GM21737 (cell line): ENCODE measurements at regions not wholly inside any gene's neighbourhood (a gene's known extent, or its start where the extent isn't known, plus 50 kb on each side); places are given as distances from the start of the nearest gene placed in this dataset.

Experiments used
- ATAC-seq: cut with Tn5 transposase; IDR thresholded peaks from one replicate; pipeline ENCODE4 v1.9.1; 2021; ENCODE audit warnings: mild to moderate bottlenecking, moderate library complexity; ENCODE audit not compliant: unreplicated experiment

DNA sequence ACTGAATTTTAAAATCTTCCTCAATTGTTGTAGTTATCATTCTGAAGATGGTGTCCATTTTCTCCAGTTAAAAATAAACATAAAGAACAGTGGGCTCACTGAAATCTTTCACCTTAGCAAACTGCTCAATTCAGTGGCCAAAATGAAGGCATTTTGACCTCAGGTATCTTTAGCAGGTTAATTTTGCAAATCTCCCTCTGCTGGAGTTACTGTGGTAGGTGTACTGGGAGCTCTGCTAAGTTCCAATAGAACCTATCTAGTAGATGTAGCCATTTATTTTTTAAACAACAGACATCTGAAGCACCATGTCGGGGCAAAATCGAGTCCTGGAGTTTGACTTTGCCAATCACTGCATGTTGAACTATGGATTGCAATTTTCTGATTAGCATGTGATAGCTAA is 177.1 kb downstream of the IRS1 start:
- no peak for ATAC-seq

DNA sequence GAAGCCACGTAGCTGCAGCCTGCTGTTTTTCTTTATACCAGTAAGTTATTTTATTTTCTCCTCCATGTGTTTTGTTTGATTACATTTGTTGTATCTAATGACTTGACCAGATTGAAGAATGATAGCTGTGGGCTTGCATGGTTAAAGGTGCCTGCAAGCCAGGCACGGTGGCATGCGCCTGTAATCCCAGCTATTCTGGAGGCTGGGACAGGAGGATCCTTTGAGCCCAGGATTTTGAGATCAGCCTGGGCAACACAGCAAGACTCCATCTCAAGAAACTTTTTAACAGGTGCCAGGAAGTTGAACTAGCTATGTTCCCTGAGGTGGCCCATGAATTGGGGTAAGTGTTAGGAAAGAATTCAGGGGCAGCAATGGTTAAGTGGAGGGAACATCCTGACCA is 179.4 kb downstream of the IRS1 start:
- no peak for ATAC-seq

DNA sequence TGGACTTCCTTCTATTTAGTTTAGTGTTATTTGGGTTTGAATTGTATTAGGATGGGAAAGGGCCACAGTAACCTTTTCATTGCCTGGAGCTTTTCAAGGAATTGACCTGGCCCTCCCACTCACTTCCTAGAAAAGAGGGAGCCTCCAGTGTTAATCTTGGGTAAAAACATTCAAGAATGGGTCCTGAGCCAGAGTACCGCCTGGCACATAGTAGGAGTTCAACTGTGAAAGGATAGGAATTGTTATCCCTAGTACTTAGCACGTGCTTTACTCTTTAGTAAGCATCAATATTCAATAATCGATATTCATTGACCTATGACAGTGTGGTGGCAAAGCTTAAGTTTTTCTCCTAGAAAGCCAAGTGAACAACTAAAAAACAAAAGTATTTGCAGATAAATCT is 179.9 kb downstream of the IRS1 start:
- no peak for ATAC-seq

DNA sequence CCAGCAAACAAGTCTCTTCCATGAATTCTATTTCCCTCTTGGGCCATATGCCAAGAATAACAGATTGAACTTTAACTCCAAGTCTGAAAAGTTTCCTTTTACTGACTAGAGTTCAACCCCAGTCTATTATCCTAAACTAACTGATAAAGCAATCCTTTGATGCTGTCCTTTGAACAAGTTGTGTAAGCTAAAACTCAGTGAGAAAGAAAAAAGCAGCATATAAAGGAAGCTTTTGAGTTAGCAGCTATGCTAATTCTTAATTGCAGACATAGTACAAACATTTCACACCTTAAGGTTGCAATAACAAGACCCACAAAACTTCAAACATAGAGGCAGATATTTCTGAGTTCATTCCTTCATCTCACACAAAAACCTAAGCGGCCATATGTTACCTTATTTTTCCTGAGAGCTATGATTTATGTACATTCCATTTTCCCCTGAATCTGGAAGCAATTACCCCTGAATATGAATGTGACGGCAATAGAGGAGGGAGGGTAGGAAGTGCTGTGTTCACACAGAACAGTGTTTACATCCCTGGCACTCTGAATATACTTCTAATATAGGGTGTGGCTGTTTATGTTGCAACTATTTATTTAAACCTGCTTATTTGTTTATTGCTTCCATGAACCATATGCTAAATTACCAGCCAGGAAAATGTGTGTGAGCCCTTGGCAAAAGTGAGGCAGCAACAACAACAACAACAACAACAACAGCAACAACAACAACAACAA is 180.6 kb downstream of the IRS1 start:
- no peak for ATAC-seq

DNA sequence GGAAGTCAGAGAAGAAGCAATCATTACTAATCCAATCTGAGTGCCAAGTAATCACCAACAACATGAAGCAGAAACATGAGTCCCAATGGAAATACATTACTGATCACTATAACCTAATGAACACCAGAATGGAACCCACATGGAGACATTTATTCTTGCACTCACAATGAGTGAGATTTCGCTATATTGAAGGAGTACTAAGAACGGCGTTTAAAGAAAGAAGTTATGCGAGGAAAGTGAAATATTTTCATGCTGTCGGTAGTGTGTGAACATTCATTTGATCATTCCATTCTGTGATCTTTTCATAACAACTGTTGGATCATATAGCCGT is 181.1 kb downstream of the IRS1 start:
- ATAC-seq = no peak

DNA sequence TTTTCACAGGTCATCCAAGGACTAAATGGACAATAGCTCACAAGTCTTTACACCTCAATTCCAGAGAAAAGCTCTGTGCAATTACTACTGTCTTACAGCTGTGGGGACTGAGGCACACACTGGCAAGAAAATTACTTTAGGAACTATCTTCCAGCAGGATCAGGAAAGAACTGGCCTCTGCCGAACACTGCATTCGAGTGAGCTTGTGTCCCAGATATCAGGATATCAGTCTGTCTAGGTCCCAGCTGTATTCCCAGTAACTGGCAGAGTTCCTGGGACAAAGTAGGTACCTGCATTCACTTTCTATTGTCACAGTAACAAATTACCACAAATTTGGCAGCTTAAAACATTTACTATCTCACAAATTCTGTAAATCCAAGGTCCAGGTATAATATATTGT is 183.7 kb downstream of the IRS1 start:
- no peak for ATAC-seq

DNA sequence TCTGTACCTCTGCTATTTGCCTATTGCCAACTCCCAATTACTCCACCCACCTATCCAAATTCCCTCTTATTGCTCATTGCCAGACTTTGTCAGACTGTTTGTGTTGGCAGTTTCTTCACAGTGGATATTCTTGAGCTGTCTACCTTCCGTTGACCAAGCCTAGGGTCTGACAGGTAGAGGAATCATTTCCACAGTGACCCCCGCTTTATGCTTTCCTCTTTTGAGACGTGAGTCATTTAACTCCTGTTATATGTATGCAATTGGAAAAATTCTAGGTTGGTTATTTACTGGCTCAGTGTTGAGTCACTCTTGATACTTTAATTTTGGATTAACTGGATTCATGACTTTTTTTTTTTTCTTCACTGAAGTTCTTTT is 187.7 kb downstream of the IRS1 start:
- no peak for ATAC-seq

DNA sequence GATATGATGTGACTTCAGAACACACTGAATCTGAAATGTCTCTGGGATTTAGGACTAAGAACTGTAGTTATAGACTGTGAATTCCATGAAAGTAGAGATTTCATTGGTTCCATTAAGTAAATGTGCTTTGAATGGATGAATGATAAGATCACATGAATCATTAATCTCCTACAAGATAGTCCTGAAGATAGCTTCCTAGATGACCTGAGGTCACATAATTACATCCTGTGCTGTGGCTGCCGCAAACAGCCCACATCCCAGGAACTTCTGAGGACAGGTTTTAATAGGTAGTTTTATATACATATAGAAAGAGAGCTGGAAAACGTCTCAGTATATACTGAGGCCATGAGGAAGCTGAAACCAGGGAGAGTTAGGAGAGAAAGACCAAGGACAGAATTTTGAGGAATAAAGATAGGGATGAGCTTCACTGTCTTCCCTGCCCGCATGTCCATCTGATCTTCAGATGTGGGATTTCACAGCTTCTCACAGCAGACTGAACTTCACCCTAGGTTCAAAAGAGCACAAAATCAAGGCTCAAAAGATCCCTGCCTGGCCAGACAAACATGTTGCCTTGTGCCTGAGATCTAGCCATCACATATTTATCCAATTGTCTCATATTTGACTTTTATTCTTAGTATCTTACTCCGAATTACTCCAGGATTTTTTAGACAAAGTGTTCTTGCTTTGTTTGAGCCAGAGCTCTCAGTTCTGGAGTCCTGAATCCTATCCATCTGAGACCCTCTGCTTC is 188.2 kb downstream of the IRS1 start:
- ATAC-seq = no peak

DNA sequence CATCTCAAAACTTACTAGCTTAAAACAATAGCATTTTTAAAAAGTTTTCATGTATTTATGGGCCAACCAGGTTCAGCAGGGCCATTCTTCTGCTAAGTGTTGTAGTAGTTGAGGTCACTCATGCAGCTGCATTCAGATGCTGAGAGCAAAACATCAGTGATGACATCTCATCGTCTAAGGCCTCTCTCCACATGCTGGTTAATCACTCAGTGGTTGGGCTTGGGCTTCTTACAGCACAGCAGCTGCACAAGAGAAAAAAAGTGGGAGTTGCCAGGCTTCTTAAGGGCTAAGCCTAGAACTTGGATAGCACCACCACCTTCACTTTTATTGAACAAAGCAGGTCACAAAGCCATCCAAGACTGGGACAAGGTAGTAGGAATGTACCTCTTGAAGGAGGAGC is 190.3 kb downstream of the IRS1 start:
- no peak for ATAC-seq

DNA sequence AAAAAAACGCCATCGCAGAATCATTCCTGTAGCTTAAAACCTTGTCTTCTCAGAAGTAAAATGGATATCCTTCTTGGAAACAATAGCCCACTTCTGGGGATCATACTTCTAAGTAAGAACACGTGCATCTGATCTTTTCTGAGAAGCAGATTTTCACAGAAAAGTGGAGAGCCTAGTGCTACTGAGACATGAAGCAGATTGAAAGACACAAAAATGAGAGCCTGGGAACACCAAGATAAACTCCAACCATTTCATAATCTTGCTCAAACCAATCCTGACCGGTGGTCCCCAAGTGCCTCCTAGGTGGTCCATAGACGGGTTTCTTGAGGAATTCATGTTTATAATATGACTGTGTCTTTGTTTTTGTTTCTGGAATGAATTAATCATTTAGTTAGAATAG is 191.2 kb downstream of the IRS1 start:
- ATAC-seq = no peak

DNA sequence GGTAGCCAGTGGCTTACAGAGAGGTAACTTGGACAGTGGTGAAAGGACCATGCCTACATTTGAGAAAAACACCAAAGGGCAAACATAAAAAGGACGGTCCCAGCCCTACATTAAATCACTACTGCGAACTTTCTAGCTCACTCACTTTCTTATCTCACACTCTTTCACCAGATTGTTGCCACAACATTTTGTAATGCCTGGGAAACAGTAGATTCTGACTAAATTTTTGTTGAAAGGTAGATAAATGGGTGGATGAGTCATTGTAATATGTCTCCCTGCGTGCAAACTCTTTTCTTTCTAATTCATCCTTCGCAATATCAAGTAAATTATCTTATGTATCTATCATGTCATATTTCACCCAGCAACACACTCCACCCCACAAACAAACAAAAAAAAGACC is 192.2 kb downstream of the IRS1 start:
- no peak for ATAC-seq

DNA sequence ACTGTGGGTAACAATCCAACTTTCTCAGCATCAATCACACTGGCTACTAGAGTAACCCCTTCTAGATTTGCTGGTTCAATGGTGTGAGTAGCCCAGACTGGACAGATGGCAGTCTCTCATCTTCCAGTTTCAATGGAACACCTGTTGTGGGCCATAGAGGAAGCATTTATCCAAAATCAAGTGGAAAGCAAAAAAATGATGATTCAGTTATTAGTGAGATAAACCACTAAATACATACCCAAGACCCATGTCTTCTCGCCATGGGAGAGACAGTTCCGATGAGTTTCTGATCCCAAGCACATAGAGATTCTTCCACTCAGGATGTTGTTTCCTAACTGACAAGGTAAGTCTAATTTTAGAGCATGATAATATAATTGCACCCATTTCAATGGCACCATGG is 194.0 kb downstream of the IRS1 start:
- ATAC-seq = no peak

DNA sequence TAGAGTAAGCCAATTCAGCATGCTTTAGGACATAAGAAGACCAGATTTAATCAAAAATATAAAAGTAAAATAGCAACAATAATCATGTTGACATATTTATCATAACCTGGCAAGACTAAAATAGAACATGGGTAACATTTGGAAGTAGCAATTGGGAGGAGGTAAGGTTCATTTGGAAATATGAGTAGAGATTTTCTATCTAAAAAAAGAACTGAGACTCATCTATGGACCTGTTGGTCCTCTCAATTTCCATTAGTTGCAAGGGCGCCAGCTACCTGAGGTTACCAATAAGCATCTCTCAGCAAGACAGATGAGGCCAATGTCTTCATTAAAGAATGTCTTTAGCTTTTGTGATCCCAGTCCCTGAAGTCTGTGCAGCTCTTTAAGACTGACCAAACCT is 196.0 kb downstream of the IRS1 start:
- ATAC-seq = no peak

DNA sequence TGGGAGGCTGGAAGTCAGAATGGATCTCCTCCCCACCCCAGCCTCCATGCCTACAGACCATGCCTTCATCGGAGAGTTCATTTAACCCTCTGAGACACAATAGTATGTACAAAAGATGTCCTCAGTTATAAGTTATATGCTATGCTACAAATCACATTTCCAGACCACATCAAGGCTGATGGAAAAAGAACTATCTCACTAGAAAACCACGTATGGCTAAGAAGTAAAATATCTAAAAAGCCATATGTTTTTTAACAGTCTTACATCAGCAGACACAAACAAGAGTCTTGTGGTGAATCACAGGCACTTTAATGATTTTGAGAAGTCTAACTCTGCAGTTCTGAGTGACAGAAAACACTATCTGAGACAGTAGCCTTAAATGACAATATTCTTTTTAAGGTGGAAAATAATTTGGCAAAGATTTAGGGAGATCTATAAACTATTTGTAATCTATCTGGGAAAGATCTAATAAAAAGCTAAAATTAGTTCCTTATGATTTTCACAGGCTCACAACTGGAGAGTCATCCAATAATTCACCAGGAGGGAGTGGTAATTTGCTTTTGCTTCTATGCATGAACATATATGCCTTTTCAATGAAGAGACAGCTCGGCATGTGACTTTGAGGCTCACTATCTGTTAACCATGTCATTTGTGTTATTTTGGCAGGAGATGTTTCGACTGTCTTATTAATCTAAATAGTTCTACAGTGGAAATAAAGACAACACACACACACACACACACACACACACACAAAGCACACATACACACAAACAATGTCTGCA is 197.5 kb downstream of the IRS1 start:
- no peak for ATAC-seq

DNA sequence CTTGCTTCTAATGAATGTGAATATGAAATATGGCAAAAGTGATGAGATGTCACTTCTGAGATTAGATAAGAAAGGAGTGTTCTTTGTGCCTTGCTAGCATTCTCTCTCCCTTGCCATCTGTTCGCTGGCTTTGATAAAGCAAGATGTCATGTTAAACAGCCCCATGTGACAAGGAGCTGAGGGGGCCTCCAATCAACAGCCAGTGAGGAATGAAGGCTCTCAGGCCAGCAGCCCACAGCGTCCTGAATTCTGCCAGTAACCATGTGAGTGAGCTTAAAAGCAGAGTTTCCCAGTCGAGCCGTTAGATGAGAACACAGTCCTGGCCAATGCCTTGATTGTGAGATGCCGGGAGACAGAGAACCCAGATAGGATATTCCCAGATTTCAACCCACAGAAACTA is 198.8 kb downstream of the IRS1 start:
- no peak for ATAC-seq

DNA sequence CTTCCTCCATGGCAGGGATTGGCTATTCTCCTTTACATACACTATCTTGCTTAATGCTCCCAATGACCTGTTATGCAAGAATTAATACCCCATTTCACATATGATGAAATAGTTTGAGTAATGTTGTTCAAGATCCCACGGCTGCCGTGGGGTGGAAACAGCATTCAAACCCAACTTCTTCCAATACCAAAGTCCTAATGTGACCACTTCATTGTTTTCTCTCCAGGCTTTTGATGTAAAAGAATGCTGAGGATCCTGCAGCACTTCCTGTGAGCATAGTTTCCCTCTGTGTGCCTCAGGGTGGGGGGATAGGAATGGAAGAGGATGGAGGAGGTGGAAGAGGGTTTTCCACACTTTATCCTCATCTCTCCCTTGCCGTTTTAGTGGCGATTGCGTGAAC is 199.4 kb downstream of the IRS1 start:
- no peak for ATAC-seq

DNA sequence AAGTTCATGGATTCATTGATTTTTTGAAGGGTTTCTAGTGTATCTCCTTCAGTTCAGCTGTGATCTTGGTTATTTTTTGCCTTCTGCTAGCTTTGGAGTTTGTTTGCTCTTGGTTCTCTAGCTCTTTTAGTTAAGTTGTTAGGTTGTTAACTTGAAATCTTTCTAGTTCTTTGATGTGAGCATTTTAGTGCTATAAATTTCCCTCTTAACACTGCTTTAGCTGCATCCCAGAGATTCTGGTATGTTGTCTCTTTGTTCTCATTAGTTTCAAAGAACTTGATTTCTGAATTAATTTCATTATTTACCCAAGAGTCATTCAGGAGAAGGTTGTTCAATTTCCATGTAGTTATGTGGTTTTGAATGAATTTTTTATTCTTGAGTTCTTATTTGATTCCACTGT is 210.6 kb downstream of the IRS1 start:
- ATAC-seq = no peak

DNA sequence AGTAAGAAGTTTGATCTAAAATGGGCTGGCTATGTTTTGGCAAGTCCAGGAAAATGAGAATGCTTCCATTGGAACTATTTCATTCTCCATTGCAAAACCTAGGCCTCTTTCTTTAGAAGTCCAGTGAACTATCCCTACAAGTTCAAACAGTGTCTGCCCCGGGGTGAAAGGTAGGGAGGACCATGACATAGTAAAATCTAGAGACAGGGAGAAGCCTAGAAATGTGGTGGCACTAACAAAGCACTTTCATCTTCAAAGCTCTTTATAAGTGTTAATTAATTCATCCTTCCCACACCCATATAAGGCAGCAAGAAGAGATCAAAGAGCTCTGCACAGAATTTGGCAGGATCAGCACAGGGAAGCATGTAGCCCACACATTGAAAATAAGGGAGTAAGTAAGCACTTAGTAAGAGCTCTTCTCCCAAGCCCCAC is 214.5 kb downstream of the IRS1 start:
- ATAC-seq = no peak

DNA sequence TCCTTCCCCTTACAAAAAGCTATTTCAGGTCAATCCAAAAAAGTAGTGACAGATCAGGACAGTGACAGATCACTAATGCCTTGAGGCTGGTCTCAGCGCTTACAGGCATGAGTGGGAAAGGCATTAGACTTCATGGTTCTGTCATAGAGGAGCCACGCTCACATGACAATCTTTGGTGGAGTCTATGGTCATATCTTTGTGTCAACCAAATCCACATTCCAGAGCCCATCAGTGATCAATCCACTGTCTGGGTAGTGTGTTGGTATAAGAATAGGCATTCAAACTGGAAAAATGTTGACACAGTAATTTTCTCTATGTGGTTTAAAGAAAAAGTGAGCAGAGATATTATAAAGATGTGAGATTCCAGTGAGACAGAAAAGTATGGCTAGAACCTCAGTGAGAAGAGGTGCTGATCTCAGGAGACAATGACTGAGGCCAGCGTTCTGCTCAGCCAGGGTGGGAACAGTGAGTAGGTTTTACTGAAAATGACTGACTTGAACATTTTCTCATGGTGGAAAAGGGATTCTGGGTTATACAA is 215.0 kb downstream of the IRS1 start:
- ATAC-seq = no peak

DNA sequence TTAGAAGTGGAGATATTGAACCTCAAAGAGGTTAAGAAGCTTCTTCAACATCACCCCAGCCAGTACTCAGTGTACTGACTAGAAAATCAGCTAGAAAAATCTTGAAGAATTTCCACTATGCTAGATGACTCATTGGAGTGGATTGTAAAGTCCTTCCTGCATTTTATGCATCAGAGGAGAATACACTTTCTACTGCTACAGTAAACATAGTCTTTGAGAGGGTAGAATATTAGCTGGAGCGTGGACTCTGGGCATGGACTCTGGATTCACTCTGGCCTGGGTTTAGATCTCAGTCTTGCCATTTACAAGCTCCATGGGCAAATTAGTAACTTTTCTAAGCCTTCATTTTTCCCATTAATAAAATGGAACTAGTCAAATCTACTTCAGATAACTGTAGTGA is 215.9 kb downstream of the IRS1 start:
- ATAC-seq = no peak

DNA sequence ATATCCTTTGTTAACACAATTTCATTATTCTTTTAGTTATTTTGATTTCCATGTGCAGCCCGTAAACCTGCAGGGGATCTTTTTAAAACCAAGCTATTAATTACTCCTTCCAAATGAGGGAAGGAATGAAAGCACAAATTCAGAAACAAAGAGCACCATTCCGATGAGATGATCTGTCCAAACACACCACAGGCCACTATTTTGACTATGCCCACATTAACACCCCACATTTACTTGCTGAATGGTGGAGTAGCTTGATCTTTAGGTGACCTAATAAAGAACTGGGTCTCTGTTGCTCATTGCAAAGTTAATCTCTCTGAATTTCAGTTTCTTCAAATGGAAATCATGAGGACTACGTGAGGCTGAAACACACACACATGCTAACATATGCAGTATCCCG is 218.0 kb downstream of the IRS1 start:
- ATAC-seq = no peak

DNA sequence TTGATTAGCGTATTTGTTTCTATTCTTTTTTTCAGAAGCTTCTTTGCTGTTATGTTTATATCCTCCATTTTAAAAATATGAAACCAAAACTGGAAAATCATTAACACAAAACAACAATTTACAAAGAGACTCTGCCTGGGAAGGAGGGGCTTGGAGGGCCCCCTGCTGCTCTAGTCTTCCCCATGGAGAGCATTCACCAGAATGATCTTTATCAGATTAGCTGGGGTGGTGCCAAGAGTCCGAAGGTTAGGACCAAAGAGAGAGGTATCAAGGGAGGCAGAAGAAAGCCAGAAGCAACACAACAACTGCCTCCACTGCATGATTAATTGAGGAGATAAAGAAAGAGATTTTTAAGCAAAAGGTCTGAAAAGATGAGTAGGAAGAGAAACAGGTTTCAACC is 218.6 kb downstream of the IRS1 start:
- no peak for ATAC-seq
